ENCODE measurements at regions not wholly inside any gene's neighbourhood (a gene's known extent, or its start where the extent isn't known, plus 50 kb on each side); places are given as distances from the start of the nearest gene placed in this dataset.

GRCh38 chr3:6518709-6519345 lies 342.1 kb upstream of the GRM7 start:
- no peak for DNase-seq (ENCODE audit: extremely low read depth, low read depth, low spot score)

GRCh38 chr3:6521369-6522113 lies 339.4 kb upstream of the GRM7 start:
- no peak for DNase-seq (ENCODE audit: extremely low read depth, low read depth, low spot score)

- no peak for DNase-seq (ENCODE audit: extremely low read depth, low read depth, low spot score)
Measured at GRCh38 chr3:6522191-6522590, 338.7 kb upstream of the GRM7 start.

- no peak for DNase-seq (ENCODE audit: extremely low read depth, low read depth, low spot score)
Measured at GRCh38 chr3:6523043-6523442, 337.9 kb upstream of the GRM7 start.

GRCh38 chr3:6524479-6524878 lies 336.4 kb upstream of the GRM7 start:
- no peak for DNase-seq (ENCODE audit: extremely low read depth, low read depth, low spot score)

- DNase-seq (ENCODE audit: extremely low read depth, low read depth, low spot score) = no peak
Measured at GRCh38 chr3:6526321-6526720, 334.6 kb upstream of the GRM7 start.

- no peak for DNase-seq (ENCODE audit: extremely low read depth, low read depth, low spot score)
Measured at GRCh38 chr3:6526861-6527260, 334.1 kb upstream of the GRM7 start.

- no peak for DNase-seq (ENCODE audit: extremely low read depth, low read depth, low spot score)
Measured at GRCh38 chr3:6528951-6529350, 332.0 kb upstream of the GRM7 start.

- DNase-seq (ENCODE audit: extremely low read depth, low read depth, low spot score) = no peak
Measured at GRCh38 chr3:6531153-6531552, 329.8 kb upstream of the GRM7 start.

GRCh38 chr3:6532101-6532500 lies 328.8 kb upstream of the GRM7 start:
- no peak for DNase-seq (ENCODE audit: extremely low read depth, low read depth, low spot score)

GRCh38 chr3:6540981-6541380 lies 319.9 kb upstream of the GRM7 start:
- DNase-seq (ENCODE audit: extremely low read depth, low read depth, low spot score) = no peak

- no peak for DNase-seq (ENCODE audit: extremely low read depth, low read depth, low spot score)
Measured at GRCh38 chr3:6542795-6543194, 318.1 kb upstream of the GRM7 start.

GRCh38 chr3:6549296-6549695 lies 311.6 kb upstream of the GRM7 start:
- DNase-seq (ENCODE audit: extremely low read depth, low read depth, low spot score) = no peak

GRCh38 chr3:6551165-6551564 lies 309.8 kb upstream of the GRM7 start:
- DNase-seq (ENCODE audit: extremely low read depth, low read depth, low spot score) = no peak

GRCh38 chr3:6560259-6560658 lies 300.7 kb upstream of the GRM7 start:
- no peak for DNase-seq (ENCODE audit: extremely low read depth, low read depth, low spot score)

- DNase-seq (ENCODE audit: extremely low read depth, low read depth, low spot score) = no peak
Measured at GRCh38 chr3:6567241-6567640, 293.7 kb upstream of the GRM7 start.

GRCh38 chr3:6568999-6569493 lies 291.9 kb upstream of the GRM7 start:
- no peak for DNase-seq (ENCODE audit: extremely low read depth, low read depth, low spot score)

GRCh38 chr3:6571448-6571847 lies 289.5 kb upstream of the GRM7 start:
- DNase-seq (ENCODE audit: extremely low read depth, low read depth, low spot score) = no peak

- DNase-seq (ENCODE audit: extremely low read depth, low read depth, low spot score) = no peak
Measured at GRCh38 chr3:6577584-6577983, 283.3 kb upstream of the GRM7 start.

GRCh38 chr3:6578526-6578925 lies 282.4 kb upstream of the GRM7 start:
- DNase-seq (ENCODE audit: extremely low read depth, low read depth, low spot score) = no peak

GRCh38 chr3:6580808-6581207 lies 280.1 kb upstream of the GRM7 start:
- DNase-seq (ENCODE audit: extremely low read depth, low read depth, low spot score) = no peak

- DNase-seq (ENCODE audit: extremely low read depth, low read depth, low spot score) = no peak
Measured at GRCh38 chr3:6585360-6585759, 275.6 kb upstream of the GRM7 start.
